Activated effector memory CD4-positive, alpha-beta T cell treated with Interleukin-2 at 50 U/mL for 16 hours (primary cell): ENCODE measurements at regions not wholly inside any gene's neighbourhood (a gene's known extent, or its start where the extent isn't known, plus 50 kb on each side); places are given as distances from the start of the nearest gene placed in this dataset.

ENCODE experiments used
- DNase-seq: peaks from one replicate; pipeline ENCODE4 v3.0.0-alpha.2; 2020

GRCh38 chr4:164357957-164358356 lies 396.0 kb upstream of the SMIM31 start:
- DNase-seq: no peak

DNA sequence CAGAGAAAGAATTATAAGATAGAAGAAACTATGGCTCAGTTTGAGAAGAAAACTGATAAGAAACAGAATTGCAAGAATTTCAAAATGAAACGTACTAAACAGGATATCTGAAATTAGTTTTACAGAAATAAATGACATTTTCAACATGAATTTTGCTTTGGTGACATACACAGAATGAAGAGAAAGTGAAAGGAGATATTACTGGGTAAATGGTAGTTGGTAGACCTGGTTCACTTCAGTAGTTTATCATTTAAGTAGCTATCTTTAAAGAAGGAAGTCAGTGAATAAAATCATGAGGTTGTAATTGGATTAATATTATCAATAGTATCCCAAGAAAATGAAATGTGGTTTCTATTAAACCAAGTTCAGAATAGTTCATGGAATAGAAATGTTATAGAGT lies 395.5 kb upstream of the SMIM31 start:
- DNase-seq: no peak

DNA sequence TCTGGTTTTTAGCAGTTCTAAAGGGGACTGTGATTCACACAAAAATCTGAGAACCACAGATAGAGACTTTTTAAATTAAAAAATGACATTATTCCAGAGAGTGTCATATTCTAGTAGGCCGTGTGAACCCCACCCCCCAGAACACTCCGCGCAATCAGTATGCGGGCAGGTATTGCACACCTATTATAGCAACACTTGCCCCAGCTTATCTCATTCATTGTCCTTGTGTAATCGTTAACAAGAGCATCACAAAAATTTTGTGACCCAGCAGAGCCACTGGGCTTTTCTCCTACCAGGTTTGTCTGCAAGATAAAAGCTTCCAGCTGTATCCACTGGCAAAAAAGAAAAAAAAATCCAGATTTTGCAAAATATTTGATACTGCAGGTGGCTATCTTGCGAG lies 394.1 kb upstream of the SMIM31 start:
- DNase-seq: no peak

- no peak for DNase-seq
Observed at GRCh38 chr4:164368894-164369293, 385.0 kb upstream of the SMIM31 start.

GRCh38 chr4:164373021-164373420 lies 380.9 kb upstream of the SMIM31 start:
- no peak for DNase-seq

- DNase-seq: no peak
Observed at GRCh38 chr4:164377277-164377676, 376.7 kb upstream of the SMIM31 start.

DNA sequence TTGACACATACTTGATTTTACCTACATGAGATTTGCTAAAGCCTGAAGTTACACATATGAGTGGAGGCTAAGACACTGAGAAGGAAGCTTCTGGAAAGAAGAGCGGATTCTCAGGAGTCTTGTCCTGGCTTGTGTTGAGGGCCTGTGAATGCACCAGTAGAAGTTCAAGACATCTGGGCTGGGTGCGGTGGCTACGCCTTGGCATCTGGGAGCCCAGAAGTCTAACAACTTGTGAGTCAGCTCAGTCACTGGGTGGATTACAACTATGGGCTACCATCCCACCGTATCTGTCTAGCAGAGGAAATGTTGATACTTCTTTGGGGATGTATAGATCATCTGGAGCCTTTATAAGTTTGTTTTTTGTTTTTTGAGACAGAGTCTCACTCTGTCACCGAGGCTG lies 375.6 kb upstream of the SMIM31 start:
- DNase-seq: no peak

GRCh38 chr4:164379694-164380093 lies 374.2 kb upstream of the SMIM31 start:
- no peak for DNase-seq

- DNase-seq: no peak
Observed at GRCh38 chr4:164381859-164382258, 372.1 kb upstream of the SMIM31 start.

- DNase-seq: no peak
Observed at GRCh38 chr4:164383058-164383357, 370.9 kb upstream of the SMIM31 start.

GRCh38 chr4:164383358-164384220 lies 370.3 kb upstream of the SMIM31 start:
- no peak for DNase-seq

- no peak for DNase-seq
Observed at GRCh38 chr4:164384416-164384815, 369.5 kb upstream of the SMIM31 start.

DNA sequence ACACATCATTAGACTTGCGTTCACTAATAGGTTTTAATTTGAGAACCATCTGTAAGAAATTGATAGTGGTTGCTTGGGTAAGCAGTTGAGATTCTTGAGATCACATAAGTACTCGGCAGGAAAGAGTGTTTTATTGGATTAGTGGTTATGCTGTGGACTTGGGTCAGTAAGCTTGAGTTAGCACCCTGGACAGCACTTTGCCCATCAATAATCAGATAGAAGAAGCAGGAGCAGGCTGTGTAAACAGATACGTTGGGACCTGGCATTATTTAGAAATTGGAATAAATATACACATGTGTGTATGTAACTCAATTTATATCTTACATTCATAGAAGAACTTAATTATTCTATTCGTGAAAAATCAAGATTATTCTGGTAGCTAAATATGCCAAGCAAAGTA lies 357.5 kb upstream of the SMIM31 start:
- DNase-seq: no peak

DNA sequence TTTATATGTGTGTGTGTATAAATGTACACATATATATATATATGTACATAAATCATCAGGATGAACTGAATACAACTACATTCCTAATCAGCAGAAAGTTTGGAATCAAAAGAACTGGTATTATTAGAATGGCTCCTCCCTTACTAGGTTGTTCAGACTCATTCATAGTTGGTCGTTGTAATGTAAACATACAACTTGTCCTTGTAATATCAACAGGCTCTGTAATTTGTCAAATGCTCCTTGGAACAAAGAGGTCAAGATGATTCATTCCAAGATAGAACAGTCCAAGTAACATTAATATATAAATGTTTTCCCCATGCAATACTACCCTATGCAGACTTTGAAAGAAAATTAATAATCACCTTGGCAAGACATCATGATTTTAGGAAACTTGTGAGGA lies 351.4 kb upstream of the SMIM31 start:
- DNase-seq: no peak

GRCh38 chr4:164405774-164406173 lies 348.2 kb upstream of the SMIM31 start:
- DNase-seq: no peak

- no peak for DNase-seq
Observed at GRCh38 chr4:164408831-164409230, 345.1 kb upstream of the SMIM31 start.

DNA sequence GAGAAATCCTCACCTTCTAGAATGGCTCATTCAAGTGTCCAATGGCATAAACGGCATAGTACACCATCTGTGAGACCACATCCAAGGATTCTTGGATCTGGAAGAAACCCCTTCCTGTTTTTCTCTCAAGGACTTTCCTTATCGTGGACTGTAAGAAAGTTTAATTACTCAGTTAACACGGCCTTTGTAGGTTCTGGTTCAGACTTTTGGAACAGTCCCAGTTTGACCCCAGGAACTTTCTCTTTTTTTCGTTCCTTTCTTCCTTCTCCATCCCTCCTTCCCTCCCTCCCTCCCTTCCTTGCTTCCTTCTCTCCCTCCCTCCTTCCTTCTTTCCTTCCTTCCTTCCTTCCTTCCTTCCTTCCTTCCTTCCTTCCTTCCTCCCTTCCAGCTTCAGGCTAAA lies 343.5 kb upstream of the SMIM31 start:
- DNase-seq: no peak

DNA sequence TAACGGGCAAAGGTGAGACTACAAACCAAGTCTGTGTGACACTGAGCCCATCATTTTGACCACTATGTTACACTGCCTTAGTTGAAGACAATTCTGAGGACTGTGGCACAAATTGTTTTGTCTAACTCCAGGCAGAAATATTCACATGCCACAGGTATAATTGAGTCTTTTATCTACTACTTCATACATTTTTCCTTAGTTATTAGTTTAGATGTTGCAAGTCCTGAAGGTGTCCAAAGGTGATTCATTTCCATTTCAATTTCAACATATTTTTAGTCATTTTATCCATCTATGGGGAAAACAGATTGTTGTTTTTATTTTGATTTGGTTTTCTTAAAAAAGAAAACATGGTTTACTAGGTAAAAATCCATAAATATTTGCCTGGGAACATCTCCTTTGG lies 341.7 kb upstream of the SMIM31 start:
- no peak for DNase-seq

DNA sequence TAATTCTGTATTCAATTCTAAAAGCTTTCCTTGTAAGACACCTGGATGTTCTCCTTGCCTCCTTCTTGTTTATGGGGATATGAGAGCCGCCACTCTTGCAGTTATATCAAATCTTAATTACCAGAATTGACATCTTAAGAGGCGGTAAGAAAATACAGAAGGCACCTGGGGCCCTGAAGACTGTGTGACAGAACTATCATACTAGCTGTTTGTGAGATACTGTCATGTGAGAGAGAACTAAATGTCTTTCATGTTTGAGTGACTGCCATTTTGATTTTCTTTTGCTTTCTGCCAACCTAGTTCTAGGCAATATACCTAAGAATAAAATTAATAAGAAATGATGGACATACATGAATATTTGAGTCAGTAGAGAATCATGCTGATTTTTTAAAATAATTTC lies 340.2 kb upstream of the SMIM31 start:
- DNase-seq: no peak

DNA sequence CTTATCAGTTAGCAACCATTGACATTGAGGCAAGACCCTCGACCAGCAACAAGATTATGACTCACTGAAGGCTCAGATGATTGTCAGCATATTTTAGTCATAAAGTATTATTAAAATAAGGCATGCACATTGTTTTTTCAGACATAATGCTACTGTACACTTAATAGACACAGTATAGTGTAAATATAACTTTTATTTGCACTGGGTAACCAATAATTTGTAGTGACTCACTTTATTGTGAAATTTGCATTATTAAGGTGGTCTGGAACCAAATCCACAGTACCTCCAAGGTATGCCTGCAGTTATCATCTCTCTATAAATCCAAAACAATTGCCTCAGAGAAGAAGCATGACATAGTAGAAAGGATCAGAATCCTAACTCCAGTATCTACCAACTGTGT lies 330.1 kb upstream of the SMIM31 start:
- DNase-seq: no peak

GRCh38 chr4:164424846-164425245 lies 329.1 kb upstream of the SMIM31 start:
- no peak for DNase-seq

DNA sequence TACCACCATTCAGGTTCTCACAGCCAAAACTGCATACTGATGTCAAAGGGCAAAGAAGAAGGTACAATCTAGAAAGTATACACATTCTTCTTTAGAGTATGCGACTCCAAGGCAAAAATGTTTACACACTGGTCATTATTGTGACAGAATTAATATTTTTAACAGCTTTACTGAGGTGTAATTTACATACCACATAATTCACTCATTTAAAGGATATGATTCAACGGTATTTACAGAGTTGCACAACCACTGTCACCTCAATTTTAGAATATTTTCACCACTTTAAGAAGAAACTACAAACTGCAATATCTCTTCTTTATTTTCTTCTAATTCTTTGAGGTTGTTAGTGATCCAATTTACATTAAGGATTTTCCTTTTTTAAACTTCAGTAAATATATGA lies 325.4 kb upstream of the SMIM31 start:
- DNase-seq: no peak

GRCh38 chr4:164438321-164438720 lies 315.6 kb upstream of the SMIM31 start:
- DNase-seq: no peak

DNA sequence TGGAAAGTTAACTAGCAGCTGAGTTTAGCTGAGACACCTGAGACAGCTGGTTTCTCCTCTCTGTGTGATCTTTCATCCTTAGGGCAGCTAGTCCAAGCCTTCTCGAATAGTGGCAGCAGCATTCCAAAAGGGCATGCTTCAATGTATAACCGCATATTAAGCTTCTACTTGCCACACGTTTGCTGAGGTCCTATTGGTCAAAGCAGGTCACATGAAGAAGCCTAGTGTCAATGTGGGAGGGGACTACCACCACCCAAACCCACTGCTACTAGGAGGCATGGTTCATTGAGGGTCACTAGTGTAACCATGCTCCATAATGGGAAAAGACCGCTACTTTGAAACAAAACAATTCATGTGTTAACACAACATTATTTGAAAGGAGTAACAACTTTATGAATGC lies 314.9 kb upstream of the SMIM31 start:
- no peak for DNase-seq

GRCh38 chr4:164440199-164440598 lies 313.7 kb upstream of the SMIM31 start:
- no peak for DNase-seq

GRCh38 chr4:164441109-164441508 lies 312.8 kb upstream of the SMIM31 start:
- DNase-seq: no peak
